Glutamatergic neuron (in vitro differentiated cells): ENCODE measurements at regions not wholly inside any gene's neighbourhood (a gene's known extent, or its start where the extent isn't known, plus 50 kb on each side); places are given as distances from the start of the nearest gene placed in this dataset.

Experiments
- DNase-seq: peaks from one replicate; pipeline ENCODE4 v3.0.0; 2022
- H3K27ac Mint-ChIP-seq: one replicate; pipeline ENCODE4 v1.8.0; 2020; ENCODE audit warnings: mild to moderate bottlenecking, mixed read lengths, inconsistent platforms; ENCODE audit not compliant: unreplicated experiment
- H3K27me3 Mint-ChIP-seq: one replicate; pipeline ENCODE4 v1.8.0; 2020; ENCODE audit warnings: mild to moderate bottlenecking, moderate library complexity, mixed read lengths, inconsistent platforms; ENCODE audit not compliant: unreplicated experiment
- H3K36me3 Mint-ChIP-seq: one replicate; pipeline ENCODE4 v1.8.0; 2020; ENCODE audit warnings: mild to moderate bottlenecking, mixed read lengths, inconsistent platforms; ENCODE audit not compliant: unreplicated experiment
- H3K4me1 Mint-ChIP-seq: one replicate; pipeline ENCODE4 v1.8.0; 2020; ENCODE audit warnings: mild to moderate bottlenecking, low read depth, mixed read lengths, inconsistent platforms; ENCODE audit not compliant: unreplicated experiment
- H3K4me3 Mint-ChIP-seq: one replicate; pipeline ENCODE4 v1.8.0; 2020; ENCODE audit warnings: mild to moderate bottlenecking, mixed read lengths, inconsistent platforms; ENCODE audit not compliant: unreplicated experiment
- H3K9me3 Mint-ChIP-seq: one replicate; pipeline ENCODE4 v1.8.0; 2020; ENCODE audit warnings: mild to moderate bottlenecking, moderate library complexity, mixed read lengths, inconsistent platforms; ENCODE audit not compliant: unreplicated experiment
- CTCF ChIP-seq: fragments of 200-600 bp; sonication (generic); IDR thresholded peaks from one replicate; pipeline ENCODE4 v1.5.0; 2021; ENCODE audit not compliant: partially characterized antibody, unreplicated experiment

- no peak for DNase-seq
- no peaks in the 10 kb centered on the region for H3K27me3 Mint-ChIP-seq
- no peaks in the 10 kb centered on the region for H3K36me3 Mint-ChIP-seq
- H3K9me3 Mint-ChIP-seq = no peaks in the 10 kb centered on the region
- H3K4me3 Mint-ChIP-seq = no peak overlapping the region
- H3K4me1 Mint-ChIP-seq = no peaks in the 10 kb centered on the region
- no peak overlapping the region for H3K27ac Mint-ChIP-seq
- no peak for TF ChIP-seq CTCF
Measured at GRCh38 chr2:51859260-51859659, 827.3 kb upstream of the NRXN1 start.

DNA sequence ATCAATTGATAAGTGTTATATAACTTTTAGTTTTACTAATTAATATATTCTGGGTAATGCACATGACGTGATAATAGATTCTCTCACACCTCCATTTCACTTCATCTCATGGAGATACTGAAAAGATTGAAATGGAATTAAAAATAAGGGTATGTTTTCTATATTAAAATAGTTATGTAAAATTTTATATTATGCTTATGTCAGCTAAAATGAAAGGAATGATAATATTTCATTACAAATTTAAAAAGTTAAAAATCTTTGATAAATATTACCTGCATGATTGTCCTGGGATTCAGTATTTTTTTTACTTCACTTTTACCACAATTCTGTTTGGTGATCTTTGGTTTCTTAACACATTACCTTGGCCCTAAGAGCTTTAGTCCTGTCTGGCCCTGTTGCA lies 823.8 kb upstream of the NRXN1 start:
- TF ChIP-seq CTCF = no peak
- DNase-seq = no peak
- H3K9me3 Mint-ChIP-seq = no peaks in the 10 kb centered on the region
- no peaks in the 10 kb centered on the region for H3K27me3 Mint-ChIP-seq
- H3K4me3 Mint-ChIP-seq = no peak overlapping the region
- no peak overlapping the region for H3K27ac Mint-ChIP-seq
- no peaks in the 10 kb centered on the region for H3K36me3 Mint-ChIP-seq
- H3K4me1 Mint-ChIP-seq = no peaks in the 10 kb centered on the region

DNA sequence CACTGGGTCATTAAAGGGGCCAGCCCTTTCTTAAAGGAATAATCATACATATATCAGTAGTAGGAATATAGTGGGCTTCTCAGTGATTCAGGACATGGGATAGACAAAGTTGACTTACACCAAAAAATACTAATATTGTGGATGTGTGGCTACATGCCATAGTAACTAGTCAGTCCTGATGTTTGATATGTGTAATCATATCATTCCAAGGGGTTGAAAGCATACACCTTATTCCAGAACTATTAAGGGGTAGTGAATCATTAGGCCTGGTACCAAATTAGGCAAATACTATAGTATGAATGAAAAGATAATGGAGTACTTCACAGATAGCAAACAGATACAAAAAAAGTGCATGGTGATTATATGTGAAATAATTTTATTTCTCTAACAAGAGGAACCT lies 814.9 kb upstream of the NRXN1 start:
- Mint-ChIP-seq H3K27me3 (no peaks in the 10 kb centered on the region), H3K4me1 (no peaks in the 10 kb centered on the region), H3K36me3 (no peaks in the 10 kb centered on the region), H3K4me3 (no peak overlapping the region), H3K9me3 (peaks cover 1% of the 10 kb centered on the region), H3K27ac (no peak overlapping the region)
- DNase-seq = no peak
- TF ChIP-seq CTCF = no peak

DNA sequence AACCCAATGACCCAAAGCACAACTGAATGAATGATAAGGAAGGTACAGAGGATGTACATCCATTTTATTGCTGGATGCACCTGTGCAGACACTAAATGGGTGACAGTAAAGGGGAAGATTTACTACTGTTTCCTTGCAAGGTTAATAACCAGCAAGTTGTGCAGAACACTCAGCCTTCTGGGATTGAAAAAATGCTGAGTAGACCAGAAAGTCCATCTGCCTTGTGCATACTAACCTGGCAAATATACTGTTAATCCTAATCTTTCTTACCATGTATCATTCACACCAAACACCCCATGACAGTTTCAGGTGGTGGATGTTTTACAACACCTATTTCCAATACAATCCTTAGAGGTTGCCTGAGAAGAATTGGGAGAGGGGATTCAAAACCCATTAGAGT lies 814.1 kb upstream of the NRXN1 start:
- Mint-ChIP-seq H3K36me3 (no peaks in the 10 kb centered on the region), H3K27ac (no peak overlapping the region), H3K4me3 (no peak overlapping the region), H3K27me3 (no peaks in the 10 kb centered on the region), H3K4me1 (no peaks in the 10 kb centered on the region), H3K9me3 (peaks cover 1% of the 10 kb centered on the region)
- DNase-seq = no peak
- TF ChIP-seq CTCF = no peak

DNA sequence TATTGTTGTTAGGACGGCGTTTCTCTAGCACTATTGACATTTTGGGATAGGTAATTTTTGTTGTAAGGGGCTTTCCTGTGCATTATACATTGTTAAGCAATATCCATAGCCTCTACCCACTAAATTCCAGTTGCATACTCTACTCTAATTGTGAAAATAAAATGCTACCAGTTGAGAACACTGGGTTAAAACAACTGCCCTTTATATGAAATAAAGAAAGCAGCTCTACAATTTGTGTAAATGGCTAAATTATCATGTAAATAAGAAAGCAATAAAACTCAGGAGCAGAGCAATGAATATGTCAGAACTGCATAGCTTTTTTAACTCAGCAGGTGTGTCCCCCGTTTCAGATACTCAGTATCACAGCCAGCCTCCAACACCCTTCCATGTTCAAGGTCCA lies 812.7 kb upstream of the NRXN1 start:
- Mint-ChIP-seq H3K27me3 (no peaks in the 10 kb centered on the region), H3K4me1 (no peaks in the 10 kb centered on the region), H3K27ac (no peak overlapping the region), H3K9me3 (peaks cover 1% of the 10 kb centered on the region), H3K4me3 (no peak overlapping the region), H3K36me3 (no peaks in the 10 kb centered on the region)
- no peak for DNase-seq
- TF ChIP-seq CTCF = no peak
